Panc1 (cell line): ENCODE measurements at regions not wholly inside any gene's neighbourhood (a gene's known extent, or its start where the extent isn't known, plus 50 kb on each side); places are given as distances from the start of the nearest gene placed in this dataset.

Experiments
- ATAC-seq: fragments of 200-7000 bp; cut with Tn5 transposase; 2 replicates; pipeline ENCODE4 v1.9.1; 2020; ENCODE audit warnings: mild to moderate bottlenecking, moderate library complexity
- BruUV-seq: library from RNA; stranded (reverse); fragments of 400-500 nt; replicated peaks from 2 replicates; lab custom pipeline; 2021; lab: Mats Ljungman, UMichigan
- CTCF ChIA-PET: fragments of 300-600 bp; sonication (Branson Sonifier 250); formaldehyde crosslinking; loops from one replicate; lab custom pipeline; 2022; ENCODE audit warnings: antibody characterized with exemption; lab: Charles Lee
- POLR2A ChIA-PET: fragments of 300-600 bp; sonication (Branson Sonifier 250); formaldehyde crosslinking; loops from one replicate; lab custom pipeline; 2022; ENCODE audit warnings: antibody characterized with exemption; lab: Charles Lee
- DNase-seq: peaks from one replicate; pipeline ENCODE4 v3.0.0-alpha.2; 2010; ENCODE audit warnings: low read depth, low spot score
- H3K27ac ChIP-seq: 2 replicates; pipeline ENCODE4 v1.5.1; 2011; ENCODE audit warnings: mild to moderate bottlenecking, low read length, inconsistent platforms
- H3K27me3 ChIP-seq: fragments of 200-500 bp; sonication (Bioruptor generic); 2 replicates; pipeline ENCODE4 v1.6.0; 2014; ENCODE audit warnings: low read length, inconsistent platforms; ENCODE audit not compliant: control insufficient read depth, insufficient read depth
- H3K36me3 ChIP-seq: fragments of 200-500 bp; sonication (Bioruptor generic); 2 replicates; pipeline ENCODE4 v1.5.1; 2014; ENCODE audit warnings: inconsistent platforms, mild to moderate bottlenecking, low read length, moderate library complexity; ENCODE audit not compliant: control insufficient read depth, insufficient read depth
- H3K4me1 ChIP-seq: 2 replicates; pipeline ENCODE4 v1.5.1; 2011; ENCODE audit warnings: inconsistent platforms, mild to moderate bottlenecking, low read length, moderate library complexity; ENCODE audit not compliant: control insufficient read depth, insufficient read depth
- H3K4me3 ChIP-seq, 2 experiments: 2 replicates each; pipeline ENCODE4 v1.5.1; 2011 to 2012; ENCODE audit warnings: low read depth in 2 of 2, low read length in 2 of 2, mild to moderate bottlenecking in 2 of 2, inconsistent platforms in 1 of 2, moderate library complexity in 1 of 2
- H3K9me3 ChIP-seq: fragments of 200-500 bp; sonication (Bioruptor generic); 2 replicates; pipeline ENCODE4 v1.5.1; 2014; ENCODE audit warnings: low read depth, mild to moderate bottlenecking, inconsistent platforms, low read length, moderate library complexity; ENCODE audit not compliant: control insufficient read depth, insufficient read depth
- POLR2AphosphoS5 ChIP-seq: IDR thresholded peaks from 2 replicates; pipeline ENCODE4 v1.6.1; 2012; ENCODE audit warnings: mild to moderate bottlenecking, low read depth, low read length, moderate library complexity
- SIN3A ChIP-seq: IDR thresholded peaks from 2 replicates; pipeline ENCODE4 v1.6.1; 2012; ENCODE audit warnings: low read depth, mild to moderate bottlenecking, low read length, moderate library complexity, borderline replicate concordance; ENCODE audit not compliant: insufficient read depth
- TCF7L2 ChIP-seq: IDR thresholded peaks from 2 replicates; pipeline ENCODE4 v1.6.1; 2011; ENCODE audit warnings: mild to moderate bottlenecking, low read depth, low read length, inconsistent platforms
- in situ Hi-C: cut with HindIII; loops from 2 replicates; pipeline ENCODE4 v1.10.0; 2016; ENCODE audit warnings: low sequenced_read_pairs, low pct_unique_long_range_greater_than_20kb
- intact Hi-C: fragments of 100-400 bp; cut with micrococcal nuclease; formaldehyde crosslinking; loops from one replicate; pipeline ENCODE4 v1.10.0; 2022; ENCODE audit not compliant: unreplicated experiment
- TF ChIP-seq, protein P1 (sequence below): fragments of 450-650 bp; IDR thresholded peaks from 2 replicates; pipeline ENCODE4 v1.5.1; 2017; ENCODE audit warnings: mild to moderate bottlenecking
- TF ChIP-seq, protein P2 (sequence below), 2 experiments: IDR thresholded peaks; 2 replicates each; pipeline ENCODE4 v1.6.1; 2011 to 2012; ENCODE audit warnings: low read depth in 2 of 2, control low read depth in 1 of 2, low read length in 1 of 2, mild to moderate bottlenecking in 1 of 2, moderate library complexity in 1 of 2; ENCODE audit not compliant: insufficient read depth in 1 of 2

DNA sequence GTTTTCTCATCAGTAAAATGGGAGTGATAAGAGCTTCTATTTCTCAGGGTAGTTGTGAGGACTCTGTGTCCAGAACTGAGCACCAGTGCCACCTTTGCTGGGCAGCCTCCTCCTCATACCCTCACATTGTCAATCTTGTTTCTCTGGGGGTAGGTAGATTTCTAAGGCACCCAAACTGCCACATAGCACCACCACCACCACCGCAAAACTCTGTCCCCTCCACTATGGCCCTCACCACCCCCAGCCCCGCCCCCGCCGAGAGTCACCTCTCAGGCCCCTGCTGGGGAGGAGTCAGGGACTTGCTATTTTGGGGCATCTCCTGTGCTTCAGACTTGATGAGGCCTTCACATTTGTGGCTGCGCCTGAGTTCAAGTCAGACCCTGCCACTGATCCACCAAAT lies 549.2 kb downstream of the PTPRU start:
- ATAC-seq (no peak), DNase-seq (no peak)
- ChIA-PET CTCF (no interaction called here), POLR2A (no interaction called here)
- BruUV-seq = no TSS peak
- H3K27ac ChIP-seq = no peak overlapping the region
- no peaks in the 10 kb centered on the region for H3K9me3 ChIP-seq
- H3K4me3 ChIP-seq = no peak overlapping the region
- intact Hi-C loops = no loop called here
- TF ChIP-seq, protein P1, sequence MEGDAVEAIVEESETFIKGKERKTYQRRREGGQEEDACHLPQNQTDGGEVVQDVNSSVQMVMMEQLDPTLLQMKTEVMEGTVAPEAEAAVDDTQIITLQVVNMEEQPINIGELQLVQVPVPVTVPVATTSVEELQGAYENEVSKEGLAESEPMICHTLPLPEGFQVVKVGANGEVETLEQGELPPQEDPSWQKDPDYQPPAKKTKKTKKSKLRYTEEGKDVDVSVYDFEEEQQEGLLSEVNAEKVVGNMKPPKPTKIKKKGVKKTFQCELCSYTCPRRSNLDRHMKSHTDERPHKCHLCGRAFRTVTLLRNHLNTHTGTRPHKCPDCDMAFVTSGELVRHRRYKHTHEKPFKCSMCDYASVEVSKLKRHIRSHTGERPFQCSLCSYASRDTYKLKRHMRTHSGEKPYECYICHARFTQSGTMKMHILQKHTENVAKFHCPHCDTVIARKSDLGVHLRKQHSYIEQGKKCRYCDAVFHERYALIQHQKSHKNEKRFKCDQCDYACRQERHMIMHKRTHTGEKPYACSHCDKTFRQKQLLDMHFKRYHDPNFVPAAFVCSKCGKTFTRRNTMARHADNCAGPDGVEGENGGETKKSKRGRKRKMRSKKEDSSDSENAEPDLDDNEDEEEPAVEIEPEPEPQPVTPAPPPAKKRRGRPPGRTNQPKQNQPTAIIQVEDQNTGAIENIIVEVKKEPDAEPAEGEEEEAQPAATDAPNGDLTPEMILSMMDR = no peak
- TF ChIP-seq POLR2AphosphoS5 (no peak), SIN3A (no peak), TCF7L2 (no peak)
- TF ChIP-seq, protein P2, sequence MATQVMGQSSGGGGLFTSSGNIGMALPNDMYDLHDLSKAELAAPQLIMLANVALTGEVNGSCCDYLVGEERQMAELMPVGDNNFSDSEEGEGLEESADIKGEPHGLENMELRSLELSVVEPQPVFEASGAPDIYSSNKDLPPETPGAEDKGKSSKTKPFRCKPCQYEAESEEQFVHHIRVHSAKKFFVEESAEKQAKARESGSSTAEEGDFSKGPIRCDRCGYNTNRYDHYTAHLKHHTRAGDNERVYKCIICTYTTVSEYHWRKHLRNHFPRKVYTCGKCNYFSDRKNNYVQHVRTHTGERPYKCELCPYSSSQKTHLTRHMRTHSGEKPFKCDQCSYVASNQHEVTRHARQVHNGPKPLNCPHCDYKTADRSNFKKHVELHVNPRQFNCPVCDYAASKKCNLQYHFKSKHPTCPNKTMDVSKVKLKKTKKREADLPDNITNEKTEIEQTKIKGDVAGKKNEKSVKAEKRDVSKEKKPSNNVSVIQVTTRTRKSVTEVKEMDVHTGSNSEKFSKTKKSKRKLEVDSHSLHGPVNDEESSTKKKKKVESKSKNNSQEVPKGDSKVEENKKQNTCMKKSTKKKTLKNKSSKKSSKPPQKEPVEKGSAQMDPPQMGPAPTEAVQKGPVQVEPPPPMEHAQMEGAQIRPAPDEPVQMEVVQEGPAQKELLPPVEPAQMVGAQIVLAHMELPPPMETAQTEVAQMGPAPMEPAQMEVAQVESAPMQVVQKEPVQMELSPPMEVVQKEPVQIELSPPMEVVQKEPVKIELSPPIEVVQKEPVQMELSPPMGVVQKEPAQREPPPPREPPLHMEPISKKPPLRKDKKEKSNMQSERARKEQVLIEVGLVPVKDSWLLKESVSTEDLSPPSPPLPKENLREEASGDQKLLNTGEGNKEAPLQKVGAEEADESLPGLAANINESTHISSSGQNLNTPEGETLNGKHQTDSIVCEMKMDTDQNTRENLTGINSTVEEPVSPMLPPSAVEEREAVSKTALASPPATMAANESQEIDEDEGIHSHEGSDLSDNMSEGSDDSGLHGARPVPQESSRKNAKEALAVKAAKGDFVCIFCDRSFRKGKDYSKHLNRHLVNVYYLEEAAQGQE (IDR thresholded peaks at IDR 0.05; ENCODE audit: insufficient read depth in 1 of 2, low read depth in 2 of 2, low read length in 1 of 2) = no peak
- H3K36me3 ChIP-seq = no peaks in the 10 kb centered on the region
- H3K27me3 ChIP-seq = no peaks in the 10 kb centered on the region; the same call in 1 of the 2 replicates
- no peaks in the 10 kb centered on the region for H3K4me1 ChIP-seq
- in situ Hi-C loops = no loop called here

DNA sequence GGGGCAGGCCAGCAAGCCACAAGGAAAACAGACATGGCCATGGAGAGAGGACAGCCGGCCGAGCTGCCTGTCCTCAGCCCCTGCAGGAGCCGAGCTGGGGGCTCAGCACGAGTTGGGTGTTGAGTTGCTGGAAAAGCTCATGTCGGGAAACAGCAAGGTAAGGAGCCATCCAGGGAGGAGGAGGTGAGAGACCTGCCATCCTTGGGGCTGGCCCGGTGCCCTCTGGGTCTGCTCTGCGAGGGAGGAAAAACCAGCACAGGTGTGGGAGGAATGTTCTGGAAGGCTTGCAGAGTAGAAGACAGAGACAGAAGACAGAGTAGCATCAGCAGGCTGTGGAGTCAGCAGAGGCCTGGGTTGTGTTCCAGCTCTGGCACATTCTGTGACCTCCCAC lies 548.8 kb downstream of the PTPRU start:
- TF ChIP-seq, protein P2 (IDR thresholded peaks at IDR 0.05; ENCODE audit: insufficient read depth in 1 of 2, low read depth in 2 of 2, low read length in 1 of 2) = no peak
- TF ChIP-seq, protein P1 = no peak
- TF ChIP-seq SIN3A (no peak), POLR2AphosphoS5 (no peak), TCF7L2 (no peak)
- Histone ChIP-seq H3K4me3 (no peak overlapping the region), H3K9me3 (no peaks in the 10 kb centered on the region), H3K27ac (no peak overlapping the region), H3K27me3 (no peaks in the 10 kb centered on the region; the same call in 1 of the 2 replicates), H3K4me1 (no peaks in the 10 kb centered on the region), H3K36me3 (no peaks in the 10 kb centered on the region)
- ChIA-PET CTCF (no interaction called here), POLR2A (no interaction called here)
- no peak for ATAC-seq
- no peak for DNase-seq
- in situ Hi-C loops (no loop called here), intact Hi-C loops (no loop called here)
- no TSS peak for BruUV-seq
